Fibroblast of lung (primary cell): ENCODE measurements at regions not wholly inside any gene's neighbourhood (a gene's known extent, or its start where the extent isn't known, plus 50 kb on each side); places are given as distances from the start of the nearest gene placed in this dataset.
"Not testable (repeated sequence)": the region's sequence is repeated elsewhere in the genome, so short reads cannot be mapped to it uniquely, and the experiment has no call there.

Source experiments
- DNase-seq, 2 donors: peaks; one replicate each; pipeline versions ENCODE4 v3.0.0 to v3.0.0-alpha.2; 2010; ENCODE audit warnings: low read depth in 2 of 2
- H2AFZ ChIP-seq: 2 replicates; pipeline ENCODE4 v1.5.1; 2012; ENCODE audit warnings: low read length, control low read depth, inconsistent platforms
- H3K27ac ChIP-seq: 2 replicates; pipeline ENCODE4 v1.5.1; 2011; ENCODE audit warnings: low read length, control low read depth; ENCODE audit not compliant: insufficient read depth
- H3K27me3 ChIP-seq: 2 replicates; pipeline ENCODE4 v1.5.1; 2011; ENCODE audit warnings: mild to moderate bottlenecking, low read length; ENCODE audit not compliant: control insufficient read depth, insufficient read depth
- H3K36me3 ChIP-seq: 2 replicates; pipeline ENCODE4 v1.5.1; 2011; ENCODE audit warnings: low read length; ENCODE audit not compliant: control insufficient read depth, insufficient read depth
- H3K4me1 ChIP-seq: 2 replicates; pipeline ENCODE4 v1.5.1; 2011; ENCODE audit warnings: low read length; ENCODE audit not compliant: control insufficient read depth, insufficient read depth; ENCODE audit errors: extremely low read depth
- H3K4me2 ChIP-seq: 2 replicates; pipeline ENCODE4 v1.5.1; 2011; ENCODE audit warnings: low read length, control low read depth; ENCODE audit not compliant: insufficient read depth; ENCODE audit errors: extremely low read depth
- H3K4me3 ChIP-seq, 4 experiments: fragments of 200-600 bp in 1 of 4; sonication (generic) in 1 of 4; replicated peaks in 1 of 4; 2 replicates each; pipeline ENCODE4 v1.5.1; 2011 to 2016; ENCODE audit warnings: low read length in 4 of 4, low read depth in 3 of 4, mild to moderate bottlenecking in 3 of 4, control low read depth in 2 of 4, inconsistent platforms in 1 of 4, mixed read lengths in 1 of 4; ENCODE audit not compliant: insufficient read depth in 1 of 4; ENCODE audit errors: control extremely low read depth in 1 of 4
- H3K79me2 ChIP-seq: 2 replicates; pipeline ENCODE4 v1.5.1; 2012; ENCODE audit warnings: mild to moderate bottlenecking, low read length, inconsistent platforms; ENCODE audit not compliant: control insufficient read depth, insufficient read depth
- H3K9ac ChIP-seq: 2 replicates; pipeline ENCODE4 v1.5.1; 2011; ENCODE audit warnings: mild to moderate bottlenecking, low read length, control low read depth; ENCODE audit not compliant: insufficient read depth
- H3K9me3 ChIP-seq: 2 replicates; pipeline ENCODE4 v1.5.1; 2012; ENCODE audit warnings: low read depth, low read length; ENCODE audit not compliant: control insufficient read depth, insufficient read depth
- H4K20me1 ChIP-seq: 2 replicates; pipeline ENCODE4 v1.5.1; 2011; ENCODE audit warnings: low read length; ENCODE audit not compliant: control insufficient read depth, insufficient read depth; ENCODE audit errors: extremely low read depth
- CTCF ChIP-seq, 2 donors: IDR thresholded peaks in 1 of 2; conservative IDR thresholded peaks in 1 of 2; 1 replicate in 1 of 2; 2 replicates in 1 of 2; pipeline ENCODE4 v1.5.1; 2011 to 2012; ENCODE audit warnings: low read length in 2 of 2, control low read depth in 1 of 2, inconsistent platforms in 1 of 2, low read depth in 1 of 2, mild to moderate bottlenecking in 1 of 2
- EZH2 ChIP-seq: IDR thresholded peaks from 2 replicates; pipeline ENCODE4 v1.5.1; 2012; ENCODE audit warnings: low read length, control low read depth, mild to moderate bottlenecking; ENCODE audit errors: missing control alignments

GRCh38 chr2:180828756-180829155 lies 151.6 kb upstream of the UBE2E3 start:
- Histone ChIP-seq H3K4me3 (no peak overlapping the region), H3K27ac (no peak overlapping the region)

GRCh38 chr2:180823546-180824141 lies 156.8 kb upstream of the UBE2E3 start:
- Histone ChIP-seq H4K20me1 (no peaks in the 10 kb centered on the region), H2AFZ (no peak overlapping the region), H3K27me3 (no peaks in the 10 kb centered on the region), H3K9ac (no peak overlapping the region), H3K4me3 (no peak overlapping the region), H3K4me2 (no peak overlapping the region), H3K79me2 (no peaks in the 10 kb centered on the region), H3K36me3 (no peaks in the 10 kb centered on the region), H3K4me1 (no peaks in the 10 kb centered on the region), H3K27ac (no peak overlapping the region), H3K9me3 (no peaks in the 10 kb centered on the region)
- DNase-seq, result peak; percentile 49 to 76
- TF ChIP-seq CTCF (conservative IDR thresholded peaks at IDR 0.05 in 1 of 2, IDR thresholded peaks at IDR 0.05 in 1 of 2; ENCODE audit: low read depth in 1 of 2, low read length in 2 of 2), result no peak
- TF ChIP-seq EZH2, result no peak

More at GRCh38 chr2:180828756-180829155, 151.6 kb upstream of the UBE2E3 start:
- H3K4me1 ChIP-seq, result no peaks in the 10 kb centered on the region
- no peak for DNase-seq
- H3K36me3 ChIP-seq, result no peaks in the 10 kb centered on the region
- H3K79me2 ChIP-seq, result no peaks in the 10 kb centered on the region
- no peaks in the 10 kb centered on the region for H4K20me1 ChIP-seq
- no peak overlapping the region for H3K4me2 ChIP-seq
- no peaks in the 10 kb centered on the region for H3K27me3 ChIP-seq
- H3K9me3 ChIP-seq, result no peaks in the 10 kb centered on the region
- no peak overlapping the region for H3K9ac ChIP-seq
- TF ChIP-seq CTCF (conservative IDR thresholded peaks at IDR 0.05 in 1 of 2, IDR thresholded peaks at IDR 0.05 in 1 of 2; ENCODE audit: low read depth in 1 of 2, low read length in 2 of 2), result no peak
- TF ChIP-seq EZH2, result no peak
- no peak overlapping the region for H2AFZ ChIP-seq

GRCh38 chr2:180819106-180819505 lies 161.3 kb upstream of the UBE2E3 start:
- no peak overlapping the region for H3K9ac ChIP-seq
- H3K27me3 ChIP-seq, result no peaks in the 10 kb centered on the region
- H2AFZ ChIP-seq, result no peak overlapping the region
- TF ChIP-seq EZH2, result no peak
- TF ChIP-seq CTCF (conservative IDR thresholded peaks at IDR 0.05 in 1 of 2, IDR thresholded peaks at IDR 0.05 in 1 of 2; ENCODE audit: low read depth in 1 of 2, low read length in 2 of 2), result no peak
- no peaks in the 10 kb centered on the region for H3K9me3 ChIP-seq
- no peaks in the 10 kb centered on the region for H3K36me3 ChIP-seq
- H3K27ac ChIP-seq, result no peak overlapping the region
- H3K4me2 ChIP-seq, result no peak overlapping the region
- H3K79me2 ChIP-seq, result no peaks in the 10 kb centered on the region
- no peak overlapping the region for H3K4me3 ChIP-seq
- peak in 1 of 2 donors; percentile 5 for DNase-seq
- no peaks in the 10 kb centered on the region for H4K20me1 ChIP-seq
- H3K4me1 ChIP-seq, result no peaks in the 10 kb centered on the region

GRCh38 chr2:180818700-180819099 lies 161.7 kb upstream of the UBE2E3 start:
- not testable (repeated sequence) for H3K27ac ChIP-seq, H3K27me3 ChIP-seq, H3K9me3 ChIP-seq, H3K4me2 ChIP-seq, H4K20me1 ChIP-seq, H3K79me2 ChIP-seq, H3K36me3 ChIP-seq, H3K4me3 ChIP-seq, H3K9ac ChIP-seq, H3K4me1 ChIP-seq, H2AFZ ChIP-seq, DNase-seq
